ENCODE measurements at regions not wholly inside any gene's neighbourhood (a gene's known extent, or its start where the extent isn't known, plus 50 kb on each side); places are given as distances from the start of the nearest gene placed in this dataset.

- TF ChIP-seq, protein P1, sequence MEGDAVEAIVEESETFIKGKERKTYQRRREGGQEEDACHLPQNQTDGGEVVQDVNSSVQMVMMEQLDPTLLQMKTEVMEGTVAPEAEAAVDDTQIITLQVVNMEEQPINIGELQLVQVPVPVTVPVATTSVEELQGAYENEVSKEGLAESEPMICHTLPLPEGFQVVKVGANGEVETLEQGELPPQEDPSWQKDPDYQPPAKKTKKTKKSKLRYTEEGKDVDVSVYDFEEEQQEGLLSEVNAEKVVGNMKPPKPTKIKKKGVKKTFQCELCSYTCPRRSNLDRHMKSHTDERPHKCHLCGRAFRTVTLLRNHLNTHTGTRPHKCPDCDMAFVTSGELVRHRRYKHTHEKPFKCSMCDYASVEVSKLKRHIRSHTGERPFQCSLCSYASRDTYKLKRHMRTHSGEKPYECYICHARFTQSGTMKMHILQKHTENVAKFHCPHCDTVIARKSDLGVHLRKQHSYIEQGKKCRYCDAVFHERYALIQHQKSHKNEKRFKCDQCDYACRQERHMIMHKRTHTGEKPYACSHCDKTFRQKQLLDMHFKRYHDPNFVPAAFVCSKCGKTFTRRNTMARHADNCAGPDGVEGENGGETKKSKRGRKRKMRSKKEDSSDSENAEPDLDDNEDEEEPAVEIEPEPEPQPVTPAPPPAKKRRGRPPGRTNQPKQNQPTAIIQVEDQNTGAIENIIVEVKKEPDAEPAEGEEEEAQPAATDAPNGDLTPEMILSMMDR (IDR thresholded peaks at IDR 0.05), result no peak
- TF ChIP-seq POLR2AphosphoS5 (IDR thresholded peaks at IDR 0.05) (no peak), EP300 (IDR thresholded peaks at IDR 0.05) (no peak), POLR2A (IDR thresholded peaks at IDR 0.05) (no peak)
These were observed 311.2 kb downstream of the LPIN1 start for GRCh38 chr2:12057436-12058166.
